IMR-90 (cell line): ENCODE measurements at regions not wholly inside any gene's neighbourhood (a gene's known extent, or its start where the extent isn't known, plus 50 kb on each side); places are given as distances from the start of the nearest gene placed in this dataset.

Source experiments
- ATAC-seq: fragments of 200-7000 bp; cut with Tn5 transposase; 2 replicates; pipeline ENCODE4 v1.9.1; 2020; ENCODE audit warnings: low read depth, mild to moderate bottlenecking, moderate library complexity
- BruUV-seq: library from RNA; stranded (reverse); fragments of 400-500 nt; replicated peaks from 2 replicates; lab custom pipeline; 2021; lab: Mats Ljungman, UMichigan
- CTCF ChIA-PET: fragments of 300-600 bp; formaldehyde crosslinking; extraction: SDS; loops from one replicate; lab custom pipeline; 2021; ENCODE audit warnings: antibody characterized with exemption; lab: Yijun Ruan, JAX
- POLR2A ChIA-PET: fragments of 300-600 bp; sonication (Branson Sonifier 250); formaldehyde crosslinking; loops from one replicate; lab custom pipeline; 2022; ENCODE audit warnings: antibody characterized with exemption; ENCODE audit not compliant: unreplicated experiment; lab: Charles Lee
- DNase-seq: peaks from one replicate; pipeline ENCODE4 v3.0.0; 2013
- H2AFZ ChIP-seq: replicated peaks from 2 replicates; pipeline ENCODE3; 2013; ENCODE audit warnings: low read length, mild to moderate bottlenecking; ENCODE audit not compliant: poor library complexity
- H2AK5ac ChIP-seq: 2 replicates; pipeline ENCODE4 v1.6.1; 2013; ENCODE audit warnings: low read depth, low read length, inconsistent platforms
- H2AK9ac ChIP-seq: replicated peaks from 2 replicates; pipeline ENCODE3; 2013; ENCODE audit warnings: mild to moderate bottlenecking, low read depth, low read length, moderate library complexity; ENCODE audit not compliant: poor library complexity
- H2BK120ac ChIP-seq: 2 replicates; pipeline ENCODE4 v1.6.1; 2013; ENCODE audit warnings: low read depth, low read length, inconsistent platforms
- H2BK15ac ChIP-seq: 3 replicates; pipeline ENCODE4 v1.6.1; 2013; ENCODE audit warnings: low read depth, low read length, inconsistent platforms
- H2BK20ac ChIP-seq: 2 replicates; pipeline ENCODE4 v1.6.1; 2013; ENCODE audit warnings: low read depth, mild to moderate bottlenecking, inconsistent platforms, low read length, moderate library complexity
- H2BK5ac ChIP-seq: 2 replicates; pipeline ENCODE4 v1.6.1; 2013; ENCODE audit warnings: mild to moderate bottlenecking, low read depth, low read length, inconsistent platforms; ENCODE audit not compliant: poor library complexity, severe bottlenecking
- H3K14ac ChIP-seq: replicated peaks from 2 replicates; pipeline ENCODE4 v1.6.1; 2013; ENCODE audit warnings: low read depth, low read length, inconsistent platforms
- H3K18ac ChIP-seq: 2 replicates; pipeline ENCODE4 v1.6.1; 2013; ENCODE audit warnings: low read depth, low read length, control low read depth
- H3K23ac ChIP-seq: 2 replicates; pipeline ENCODE4 v1.6.1; 2013; ENCODE audit warnings: low read depth, low read length, inconsistent platforms
- H3K27ac ChIP-seq: 2 replicates; pipeline ENCODE4 v1.5.1; 2013; ENCODE audit warnings: mild to moderate bottlenecking, control low read depth, low read length; ENCODE audit not compliant: insufficient read depth
- H3K27me3 ChIP-seq: 2 replicates; pipeline ENCODE4 v1.6.1; 2013; ENCODE audit warnings: low read length; ENCODE audit not compliant: control insufficient read depth, insufficient read depth
- H3K36me3 ChIP-seq: 2 replicates; pipeline ENCODE4 v1.6.1; 2013; ENCODE audit warnings: low read length, mixed read lengths; ENCODE audit not compliant: control insufficient read depth, insufficient read depth
- H3K4ac ChIP-seq: 2 replicates; pipeline ENCODE4 v1.6.1; 2013; ENCODE audit warnings: low read depth, low read length, inconsistent platforms
- H3K4me1 ChIP-seq: 2 replicates; pipeline ENCODE4 v1.6.1; 2013; ENCODE audit warnings: low read length, mixed read lengths; ENCODE audit not compliant: control insufficient read depth, insufficient read depth
- H3K4me2 ChIP-seq: 2 replicates; pipeline ENCODE4 v1.6.1; 2013; ENCODE audit warnings: low read depth, mild to moderate bottlenecking, control low read depth, low read length, moderate library complexity
- H3K4me3 ChIP-seq: 2 replicates; pipeline ENCODE4 v1.5.1; 2013; ENCODE audit warnings: low read depth, mild to moderate bottlenecking, control low read depth, low read length, moderate library complexity; ENCODE audit not compliant: insufficient read depth
- H3K56ac ChIP-seq: 2 replicates; pipeline ENCODE4 v1.6.1; 2013; ENCODE audit warnings: low read length, inconsistent platforms; ENCODE audit not compliant: insufficient read depth; ENCODE audit errors: extremely low read depth
- H3K79me1 ChIP-seq, 2 experiments: 2 replicates each; pipeline ENCODE4 v1.6.1; 2013; ENCODE audit warnings: low read length in 2 of 2, inconsistent platforms in 1 of 2, low read depth in 1 of 2
- H3K9ac ChIP-seq: 2 replicates; pipeline ENCODE4 v1.6.1; 2013; ENCODE audit warnings: low read depth, low read length, control low read depth
- H3K9me1 ChIP-seq: 2 replicates; pipeline ENCODE4 v1.6.1; 2013; ENCODE audit warnings: low read length, inconsistent platforms; ENCODE audit not compliant: insufficient read depth
- H3K9me3 ChIP-seq: 2 replicates; pipeline ENCODE4 v1.6.1; 2013; ENCODE audit warnings: low read length; ENCODE audit not compliant: control insufficient read depth, insufficient read depth
- H4K20me1 ChIP-seq: 2 replicates; pipeline ENCODE4 v1.6.1; 2013; ENCODE audit warnings: low read length, inconsistent platforms; ENCODE audit not compliant: insufficient read depth
- H4K5ac ChIP-seq: 2 replicates; pipeline ENCODE4 v1.6.1; 2013; ENCODE audit warnings: mild to moderate bottlenecking, low read depth, low read length, control low read depth
- H4K8ac ChIP-seq, 2 experiments: 2 replicates each; pipeline ENCODE4 v1.6.1; 2013; ENCODE audit warnings: low read depth in 2 of 2, low read length in 2 of 2, control low read depth in 1 of 2, inconsistent platforms in 1 of 2
- H4K91ac ChIP-seq: 2 replicates; pipeline ENCODE4 v1.6.1; 2013; ENCODE audit warnings: low read depth, low read length, inconsistent platforms; ENCODE audit not compliant: insufficient read depth
- MAFK ChIP-seq: IDR thresholded peaks from 2 replicates; pipeline ENCODE4 v1.6.1; 2012; ENCODE audit warnings: low read depth, low read length, improper control_type of control experiment
- NFE2L2 ChIP-seq: fragments of 150-350 bp; IDR thresholded peaks from 2 replicates; pipeline ENCODE4 v1.6.1; 2016; ENCODE audit warnings: low read depth, mild to moderate bottlenecking, low read length
- POLR2A ChIP-seq: IDR thresholded peaks from 2 replicates; pipeline ENCODE4 v1.6.1; 2012; ENCODE audit warnings: mild to moderate bottlenecking, low read depth, low read length
- RAD21 ChIP-seq: IDR thresholded peaks from 2 replicates; pipeline ENCODE4 v1.6.1; 2012; ENCODE audit warnings: low read length, improper control_type of control experiment
- RCOR1 ChIP-seq: IDR thresholded peaks from 2 replicates; pipeline ENCODE4 v1.6.1; 2012; ENCODE audit warnings: mild to moderate bottlenecking, low read length, improper control_type of control experiment; ENCODE audit not compliant: insufficient replicate concordance
- SMC3 ChIP-seq: fragments of 150-350 bp; IDR thresholded peaks from 2 replicates; pipeline ENCODE4 v1.6.1; 2016; ENCODE audit warnings: low read depth, mild to moderate bottlenecking, antibody characterized with exemption, low read length, moderate library complexity
- WGBS, 2 experiments: methylation state at CpG; one replicate each; pipeline versions ENCODE4 v1.1.5 to v1.1.7; 2013; ENCODE audit warnings: missing lambda C conversion rate in 2 of 2; ENCODE audit not compliant: insufficient read length in 1 of 2; ENCODE audit errors: extremely low coverage in 2 of 2; 5-methylcytosine and 5-hydroxymethylcytosine counted together
- dilution Hi-C: fragments of 300-500 bp; cut with HindIII; formaldehyde crosslinking; loops from one replicate; pipeline ENCODE4 v1.14.3; 2018; ENCODE audit warnings: low sequenced_read_pairs; ENCODE audit not compliant: unreplicated experiment
- in situ Hi-C: fragments of 300-500 bp; cut with MboI; formaldehyde crosslinking; loops from 3 replicates; pipeline ENCODE4 v1.14.3; 2019; ENCODE audit warnings: low sequenced_read_pairs, inconsistent platforms, mixed read lengths
- intact Hi-C: fragments of 100-400 bp; cut with micrococcal nuclease; formaldehyde crosslinking; loops from 2 replicates; pipeline ENCODE4 v1.10.0; 2022
- TF ChIP-seq, protein P1 (sequence below): conservative IDR thresholded peaks from 2 replicates; pipeline ENCODE4 v1.5.1; 2012; ENCODE audit warnings: mild to moderate bottlenecking, low read depth, low read length, improper control_type of control experiment
- TF ChIP-seq, protein P2 (sequence below): fragments of 150-350 bp; IDR thresholded peaks from 2 replicates; pipeline ENCODE4 v1.6.1; 2016; ENCODE audit warnings: low read depth, mild to moderate bottlenecking, low read length, moderate library complexity, borderline replicate concordance

DNA sequence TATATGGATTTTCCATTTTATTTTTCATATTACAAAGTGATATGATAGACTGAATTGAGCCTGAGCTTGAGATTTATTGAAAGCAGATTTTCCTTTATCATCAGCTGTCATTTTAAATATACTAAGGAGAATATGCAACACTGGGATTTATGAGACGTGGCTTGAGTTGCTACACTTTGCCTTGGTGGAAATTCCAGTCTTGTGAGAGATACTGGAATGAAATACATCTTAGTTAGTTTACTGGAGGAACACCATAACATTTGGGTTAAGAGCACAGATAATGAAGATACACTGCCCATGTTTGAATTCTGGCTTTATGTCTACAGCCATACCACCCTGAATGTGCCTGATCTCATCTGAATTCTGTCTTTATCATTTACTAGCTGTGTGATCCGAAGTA is 86.5 kb upstream of the IFNGR1 start:
- no peaks in the 10 kb centered on the region for H3K79me1 ChIP-seq
- no peaks in the 10 kb centered on the region for H3K36me3 ChIP-seq
- intact Hi-C loops (no loop called here), dilution Hi-C loops (no loop called here), in situ Hi-C loops (no loop called here)
- DNase-seq: peak; percentile 21
- H3K56ac ChIP-seq: no peak overlapping the region
- H3K27me3 ChIP-seq: peaks cover 7% of the 10 kb centered on the region; the same call in 1 of the 2 replicates
- H4K20me1 ChIP-seq: no peaks in the 10 kb centered on the region
- no peak overlapping the region for H2AK9ac ChIP-seq
- H2BK120ac ChIP-seq: no peak overlapping the region
- no peak overlapping the region for H2AFZ ChIP-seq
- H3K4me1 ChIP-seq: no peaks in the 10 kb centered on the region
- no peak overlapping the region for H2BK5ac ChIP-seq
- H3K27ac ChIP-seq: no peak overlapping the region
- peak; percentile 42; the same call in 1 of the 2 replicates for ATAC-seq
- no peaks in the 10 kb centered on the region for H3K9me1 ChIP-seq
- H4K5ac ChIP-seq: no peak overlapping the region
- no TSS peak for BruUV-seq
- no peak overlapping the region for H3K23ac ChIP-seq
- no peak for TF ChIP-seq MAFK
- TF ChIP-seq POLR2A: no peak
- TF ChIP-seq, protein P1, sequence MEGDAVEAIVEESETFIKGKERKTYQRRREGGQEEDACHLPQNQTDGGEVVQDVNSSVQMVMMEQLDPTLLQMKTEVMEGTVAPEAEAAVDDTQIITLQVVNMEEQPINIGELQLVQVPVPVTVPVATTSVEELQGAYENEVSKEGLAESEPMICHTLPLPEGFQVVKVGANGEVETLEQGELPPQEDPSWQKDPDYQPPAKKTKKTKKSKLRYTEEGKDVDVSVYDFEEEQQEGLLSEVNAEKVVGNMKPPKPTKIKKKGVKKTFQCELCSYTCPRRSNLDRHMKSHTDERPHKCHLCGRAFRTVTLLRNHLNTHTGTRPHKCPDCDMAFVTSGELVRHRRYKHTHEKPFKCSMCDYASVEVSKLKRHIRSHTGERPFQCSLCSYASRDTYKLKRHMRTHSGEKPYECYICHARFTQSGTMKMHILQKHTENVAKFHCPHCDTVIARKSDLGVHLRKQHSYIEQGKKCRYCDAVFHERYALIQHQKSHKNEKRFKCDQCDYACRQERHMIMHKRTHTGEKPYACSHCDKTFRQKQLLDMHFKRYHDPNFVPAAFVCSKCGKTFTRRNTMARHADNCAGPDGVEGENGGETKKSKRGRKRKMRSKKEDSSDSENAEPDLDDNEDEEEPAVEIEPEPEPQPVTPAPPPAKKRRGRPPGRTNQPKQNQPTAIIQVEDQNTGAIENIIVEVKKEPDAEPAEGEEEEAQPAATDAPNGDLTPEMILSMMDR: no peak
- TF ChIP-seq NFE2L2: no peak
- TF ChIP-seq, protein P2, sequence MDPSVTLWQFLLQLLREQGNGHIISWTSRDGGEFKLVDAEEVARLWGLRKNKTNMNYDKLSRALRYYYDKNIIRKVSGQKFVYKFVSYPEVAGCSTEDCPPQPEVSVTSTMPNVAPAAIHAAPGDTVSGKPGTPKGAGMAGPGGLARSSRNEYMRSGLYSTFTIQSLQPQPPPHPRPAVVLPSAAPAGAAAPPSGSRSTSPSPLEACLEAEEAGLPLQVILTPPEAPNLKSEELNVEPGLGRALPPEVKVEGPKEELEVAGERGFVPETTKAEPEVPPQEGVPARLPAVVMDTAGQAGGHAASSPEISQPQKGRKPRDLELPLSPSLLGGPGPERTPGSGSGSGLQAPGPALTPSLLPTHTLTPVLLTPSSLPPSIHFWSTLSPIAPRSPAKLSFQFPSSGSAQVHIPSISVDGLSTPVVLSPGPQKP: no peak
- no peak for TF ChIP-seq SMC3
- no peak for TF ChIP-seq RCOR1
- TF ChIP-seq RAD21: no peak
- H3K14ac ChIP-seq: no peak overlapping the region
- H3K4me2 ChIP-seq: no peak overlapping the region
- no peak overlapping the region for H2BK15ac ChIP-seq
- no CpG with 5 or more reads among the region's 2 CpGs for WGBS, 2 experiments
- H3K4me3 ChIP-seq: no peak overlapping the region
- no peak overlapping the region for H3K9ac ChIP-seq
- H4K8ac ChIP-seq: no peak overlapping the region
- ChIA-PET POLR2A (no interaction called here), CTCF (no interaction called here)
- no peaks in the 10 kb centered on the region for H3K9me3 ChIP-seq
- no peak overlapping the region for H2BK20ac ChIP-seq
- no peak overlapping the region for H4K91ac ChIP-seq
- H3K4ac ChIP-seq: no peak overlapping the region
- H3K18ac ChIP-seq: no peak overlapping the region
- H2AK5ac ChIP-seq: no peak overlapping the region
